ENCODE measurements at regions not wholly inside any gene's neighbourhood (a gene's known extent, or its start where the extent isn't known, plus 50 kb on each side); places are given as distances from the start of the nearest gene placed in this dataset.

DNA sequence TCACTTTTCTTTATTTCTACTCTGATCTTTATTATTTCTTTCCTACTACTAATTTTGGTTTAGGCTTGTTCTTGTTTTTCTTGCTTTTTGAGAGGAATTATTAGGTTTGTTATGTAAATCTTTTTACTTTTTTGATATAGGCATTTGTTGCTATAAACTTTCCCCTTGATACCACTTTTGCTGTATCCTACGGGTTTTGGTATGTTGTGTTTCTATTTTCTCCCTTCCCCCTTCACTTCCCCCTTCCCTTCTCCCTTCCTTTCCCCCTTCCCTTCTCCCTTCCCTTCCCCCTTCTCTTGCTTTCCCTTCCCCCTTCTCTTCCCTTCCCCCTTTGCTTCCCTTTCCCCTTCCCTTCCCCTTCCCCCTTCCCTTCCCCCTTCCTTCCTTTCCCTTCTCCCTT lies 529.6 kb downstream of the RAB38 start:
- TF ChIP-seq POLR2A (IDR thresholded peaks at IDR 0.05; ENCODE audit: low read length) (no peak), GATA1 (IDR thresholded peaks at IDR 0.05; ENCODE audit: low read depth, low read length) (no peak)

All from erythroblast (primary cell).